ENCODE measurements at regions not wholly inside any gene's neighbourhood (a gene's known extent, or its start where the extent isn't known, plus 50 kb on each side); places are given as distances from the start of the nearest gene placed in this dataset.
"Not testable (repeated sequence)": the region's sequence is repeated elsewhere in the genome, so short reads cannot be mapped to it uniquely, and the experiment has no call there.

GRCh38 chr7:47056731-47057130, 525.2 kb downstream of the TNS3 start:
- TF ChIP-seq CTCF (IDR thresholded peaks at IDR 0.05; ENCODE audit: low read depth, low read length), result no peak
- no peak overlapping the region for H3K4me3 ChIP-seq (ENCODE audit: low read depth, low read length)

GRCh38 chr7:47052541-47053208, 529.2 kb downstream of the TNS3 start:
- not testable (repeated sequence) for H3K4me3 ChIP-seq (ENCODE audit: low read depth, low read length)

GRCh38 chr7:47049234-47049774, 532.6 kb downstream of the TNS3 start:
- no peak overlapping the region for H3K4me3 ChIP-seq (ENCODE audit: low read depth, low read length)
- TF ChIP-seq CTCF (IDR thresholded peaks at IDR 0.05; ENCODE audit: low read depth, low read length), result no peak

- TF ChIP-seq CTCF (IDR thresholded peaks at IDR 0.05; ENCODE audit: low read depth, low read length), result no peak
These were observed 534.5 kb downstream of the TNS3 start for GRCh38 chr7:47047384-47047783.

GRCh38 chr7:47046949-47047348, 535.0 kb downstream of the TNS3 start:
- TF ChIP-seq CTCF (IDR thresholded peaks at IDR 0.05; ENCODE audit: low read depth, low read length), result no peak
- H3K4me3 ChIP-seq (ENCODE audit: low read depth, low read length), result no peak overlapping the region

More at GRCh38 chr7:47047384-47047783, 534.5 kb downstream of the TNS3 start:
- H3K4me3 ChIP-seq (ENCODE audit: low read depth, low read length), result no peak overlapping the region

GRCh38 chr7:47045207-47046051, 536.5 kb downstream of the TNS3 start:
- no peak for TF ChIP-seq CTCF (IDR thresholded peaks at IDR 0.05; ENCODE audit: low read depth, low read length)

GRCh38 chr7:47044625-47045024, 537.3 kb downstream of the TNS3 start:
- H3K4me3 ChIP-seq (ENCODE audit: low read depth, low read length), result no peak overlapping the region
- no peak for TF ChIP-seq CTCF (IDR thresholded peaks at IDR 0.05; ENCODE audit: low read depth, low read length)

More at GRCh38 chr7:47045207-47046051, 536.5 kb downstream of the TNS3 start:
- H3K4me3 ChIP-seq (ENCODE audit: low read depth, low read length), result no peak overlapping the region

Measured in WI38 (cell line).